HG03196 (cell line): ENCODE measurements at regions not wholly inside any gene's neighbourhood (a gene's known extent, or its start where the extent isn't known, plus 50 kb on each side); places are given as distances from the start of the nearest gene placed in this dataset.
A peak's percentile ranks its signal among the peaks of the same experiment; 100 is the strongest.
"Not testable (repeated sequence)": the region's sequence is repeated elsewhere in the genome, so short reads cannot be mapped to it uniquely, and the experiment has no call there.

Source experiments
- ATAC-seq: cut with Tn5 transposase; IDR thresholded peaks from one replicate; pipeline ENCODE4 v1.9.1; 2021; ENCODE audit not compliant: unreplicated experiment

DNA sequence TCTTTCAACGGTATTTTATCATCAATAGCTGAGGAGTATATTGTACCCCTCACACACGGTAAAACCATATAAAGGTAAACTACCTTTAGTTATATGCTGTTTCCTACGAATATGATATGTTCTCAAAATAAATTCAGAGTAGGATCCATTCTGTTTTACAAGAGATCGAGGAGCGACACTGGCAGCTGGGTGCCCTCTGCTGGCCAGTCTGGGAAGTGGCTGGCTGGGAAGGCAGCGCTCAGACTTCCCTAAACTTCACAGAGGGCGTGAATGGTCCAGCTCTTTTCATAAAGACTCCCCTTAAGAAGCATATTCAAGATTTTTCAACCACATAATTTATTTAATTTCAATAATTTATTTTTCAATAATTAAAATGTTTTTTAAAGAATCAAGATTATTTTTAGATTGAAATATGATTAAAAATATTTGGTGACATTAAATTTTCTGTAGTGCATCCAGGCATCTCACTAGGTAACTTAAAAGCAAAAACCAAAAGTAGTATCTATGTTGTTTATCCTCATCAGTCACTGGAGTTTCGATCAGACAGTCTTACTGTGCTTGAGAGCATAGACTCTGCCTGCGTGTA lies 187.5 kb upstream of the PDE10A start:
- ATAC-seq: peak; percentile 81

DNA sequence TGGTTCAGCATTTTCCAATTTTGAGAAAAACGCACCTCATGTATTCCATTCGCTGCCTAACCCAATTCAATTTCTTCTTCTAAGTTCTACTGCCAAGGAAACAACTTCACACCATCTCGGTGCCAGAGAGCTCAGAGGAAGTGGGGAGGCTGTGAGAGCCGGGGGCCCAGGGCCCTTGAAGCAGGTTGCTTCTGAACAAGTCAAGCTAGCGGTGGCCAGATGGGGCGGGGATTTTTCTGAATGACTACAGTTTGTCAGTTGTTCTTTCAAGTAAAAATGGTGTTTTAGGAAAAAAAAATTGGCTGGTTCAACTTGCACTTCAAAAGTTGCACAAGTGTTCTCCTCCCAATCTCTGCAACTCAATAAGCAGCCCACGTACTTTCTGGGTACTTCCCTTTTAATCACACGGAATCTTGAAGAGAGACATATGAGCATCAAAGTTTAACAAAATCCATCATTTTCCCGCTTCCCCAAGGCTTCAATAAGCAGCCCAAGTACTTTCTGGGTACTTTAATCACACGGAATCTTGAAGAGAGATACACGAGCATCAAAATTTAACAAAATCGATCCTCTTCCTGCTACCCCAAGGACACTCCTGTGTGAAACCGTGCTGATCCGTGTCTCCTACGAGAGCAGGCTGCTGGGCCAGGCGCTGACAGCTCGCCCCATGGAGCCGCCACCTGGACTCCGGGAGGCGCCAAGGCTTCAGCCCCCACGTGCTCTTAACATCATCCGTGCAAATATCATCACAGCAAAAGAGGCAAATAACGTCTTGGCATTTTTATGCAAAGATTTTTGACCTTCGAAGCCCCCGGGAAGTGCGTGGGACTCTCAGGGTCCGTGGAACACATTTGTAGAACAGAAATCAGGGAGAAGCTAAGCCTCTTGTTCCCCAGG lies 186.7 kb upstream of the PDE10A start:
- ATAC-seq: no peak

DNA sequence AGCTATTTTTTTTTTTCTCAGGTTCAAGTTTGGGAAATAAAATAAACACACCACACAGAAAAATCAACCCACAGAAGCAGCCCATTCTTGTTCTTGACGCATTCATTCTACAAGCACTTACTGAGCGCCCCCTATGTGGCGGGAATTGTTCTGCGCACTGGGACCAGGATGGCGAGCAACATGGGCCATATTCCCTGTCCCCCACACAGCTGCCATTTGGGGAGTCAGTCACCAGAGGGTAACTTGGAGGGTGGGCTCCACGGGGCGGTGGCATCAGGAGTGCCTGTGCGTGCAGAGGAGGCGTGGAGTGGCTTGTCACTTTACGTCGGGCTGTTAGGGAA lies 185.0 kb upstream of the PDE10A start:
- no peak for ATAC-seq

DNA sequence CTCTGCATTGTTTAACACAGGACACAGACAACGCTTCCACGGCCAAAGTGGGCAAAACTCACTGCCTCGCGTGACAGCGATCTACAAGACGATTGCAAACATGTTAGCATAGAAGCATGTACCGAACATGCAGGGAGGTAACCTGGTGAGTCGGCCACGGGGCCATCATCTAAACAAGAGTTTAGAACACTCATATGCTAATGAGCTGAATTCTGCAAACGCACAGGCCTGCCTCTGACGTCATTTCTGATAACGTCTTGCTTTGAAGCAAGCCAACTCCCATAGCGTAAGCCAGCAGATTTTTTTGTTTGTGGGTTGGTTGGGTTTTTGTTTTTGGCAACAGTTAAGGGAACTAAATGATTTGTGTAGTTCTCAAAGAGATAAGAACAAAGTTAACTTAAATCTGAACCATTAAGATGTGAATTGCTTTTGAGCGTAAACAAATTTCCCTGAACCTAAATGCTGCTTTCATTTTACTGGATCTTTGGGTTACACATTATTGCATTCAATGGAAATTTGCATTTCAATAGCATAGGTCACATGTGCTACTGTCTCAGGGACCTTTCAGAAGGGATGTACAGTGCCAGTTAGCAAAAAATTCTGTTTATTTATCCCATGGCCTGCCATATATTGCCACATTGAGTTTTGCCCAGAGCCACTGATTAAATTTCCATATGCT lies 184.5 kb upstream of the PDE10A start:
- ATAC-seq: no peak

DNA sequence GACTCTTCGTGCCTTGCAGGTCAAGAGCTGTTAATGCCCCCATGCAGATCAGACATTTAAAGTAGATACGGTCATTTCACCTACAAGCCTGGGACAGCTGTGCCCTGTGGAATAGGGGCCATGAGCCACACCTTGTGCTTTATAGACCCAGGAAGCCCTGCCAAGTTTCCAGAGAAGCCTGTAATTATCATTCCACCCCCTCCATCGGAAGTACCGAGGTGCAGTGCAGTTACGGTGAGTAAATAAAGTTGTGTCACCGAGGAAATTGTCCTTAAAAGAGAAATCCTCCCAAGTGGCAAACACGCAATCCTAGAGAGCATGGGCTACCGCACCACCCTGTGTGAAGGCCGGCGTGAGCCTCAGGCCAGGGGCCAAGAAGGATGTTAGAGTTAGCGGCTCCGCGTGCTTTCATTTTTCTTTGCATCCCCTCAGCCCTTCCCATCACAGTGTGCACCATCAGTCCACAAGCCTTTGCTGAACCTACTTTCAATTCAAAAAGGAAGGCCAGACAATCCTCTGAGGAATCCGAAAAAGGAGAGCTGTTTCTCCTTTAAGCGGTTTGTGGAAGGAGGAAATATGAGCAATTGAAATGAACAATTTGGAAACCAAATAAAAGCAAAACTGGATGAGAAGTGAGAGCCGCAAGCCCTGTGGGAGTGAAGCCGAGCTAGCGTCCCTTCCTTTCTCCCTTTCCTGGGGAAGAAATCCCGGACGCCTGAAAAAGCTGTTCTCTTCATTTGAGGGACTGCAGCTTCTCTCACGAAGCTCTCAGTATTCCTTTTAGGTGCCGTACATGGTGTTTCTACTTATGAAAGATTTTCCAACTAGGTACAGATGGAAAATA lies 183.3 kb upstream of the PDE10A start:
- no peak for ATAC-seq

DNA sequence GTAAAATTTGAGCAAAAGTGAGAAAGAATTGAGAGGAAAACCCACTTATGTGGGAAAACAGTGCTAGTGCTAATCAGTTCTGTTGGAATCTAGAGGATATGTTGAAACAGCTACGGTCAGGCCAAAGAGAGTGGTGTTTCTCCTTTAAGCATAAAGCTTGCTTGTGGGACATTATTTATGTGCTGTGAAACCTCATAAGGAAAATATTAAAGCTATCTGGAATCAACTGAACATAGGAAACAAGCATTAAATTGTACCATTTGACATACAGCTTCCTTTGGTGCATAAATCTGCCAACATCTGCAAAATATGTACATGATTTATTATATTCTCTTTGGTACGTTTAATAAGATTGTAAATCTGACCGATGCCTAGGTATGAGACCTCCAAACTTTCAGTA lies 182.5 kb upstream of the PDE10A start:
- no peak for ATAC-seq

DNA sequence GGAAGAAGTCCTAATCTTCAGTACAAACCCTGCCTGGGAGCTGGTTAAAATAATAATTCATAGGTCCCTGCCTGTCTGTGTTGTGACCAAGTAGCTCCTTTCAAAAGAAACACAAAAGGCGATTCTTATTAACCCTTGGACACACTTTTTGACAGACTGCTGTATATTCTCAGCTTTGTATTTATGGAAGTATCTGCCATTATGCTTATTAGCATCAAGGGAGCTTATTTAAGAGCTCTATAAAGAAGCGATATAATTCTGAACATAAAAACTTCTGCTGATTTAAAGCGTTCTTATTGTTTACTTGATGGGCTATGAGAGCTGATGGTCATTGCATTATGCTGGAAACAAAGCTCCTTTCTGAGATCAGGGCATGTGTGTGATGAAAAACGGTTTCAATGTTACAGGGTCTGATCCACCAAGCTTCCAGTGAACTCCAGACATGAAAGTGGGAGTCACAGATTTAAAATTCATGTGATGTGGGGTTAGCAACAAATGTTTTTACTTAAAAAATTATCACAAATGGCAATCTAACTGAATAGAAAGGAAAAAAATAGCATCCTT lies 181.8 kb upstream of the PDE10A start:
- ATAC-seq: no peak

DNA sequence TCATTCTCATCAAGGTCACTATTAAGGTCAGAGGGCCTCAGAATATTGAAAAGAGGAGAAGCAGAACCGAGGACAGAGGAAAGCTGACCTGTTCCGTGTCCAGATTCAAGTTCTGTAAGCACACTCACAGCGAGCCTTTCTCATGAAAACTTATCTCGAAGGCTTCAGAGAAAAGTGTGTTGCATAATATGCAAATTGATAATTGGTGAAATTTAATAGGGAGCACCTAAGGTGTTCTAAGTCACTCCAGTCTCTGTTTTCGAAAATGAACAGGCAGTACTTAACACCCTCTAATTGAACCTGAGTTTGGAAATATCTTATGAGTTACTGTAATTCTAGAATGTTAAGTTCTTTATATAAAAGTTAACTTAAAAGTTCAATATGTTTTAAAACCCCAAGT lies 181.2 kb upstream of the PDE10A start:
- ATAC-seq: no peak

DNA sequence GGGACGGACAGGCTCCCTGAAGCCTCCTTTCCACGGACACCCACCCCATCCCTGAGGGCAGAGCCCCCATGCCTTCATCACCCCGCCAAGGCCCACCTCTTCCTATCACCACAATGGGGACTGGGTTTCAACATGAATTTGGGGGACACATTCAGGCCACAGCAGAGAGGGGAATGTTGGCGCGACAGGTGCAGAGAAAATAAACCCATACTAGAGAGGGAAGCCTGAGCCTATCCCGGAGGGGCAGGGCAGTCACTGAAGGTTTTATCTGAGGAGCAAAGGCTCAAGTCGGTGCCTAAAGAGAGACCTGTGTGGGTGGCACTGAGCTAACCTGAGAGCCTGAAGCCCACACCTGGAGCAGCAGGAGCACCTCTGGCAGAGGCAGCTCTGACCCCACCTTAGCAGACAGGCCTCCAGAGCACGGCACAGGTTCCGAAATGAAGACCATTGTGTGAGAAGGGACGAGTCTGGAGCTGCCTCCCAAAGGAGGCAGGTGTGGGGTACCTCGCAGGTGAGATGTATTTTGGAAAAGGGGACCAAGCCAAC lies 180.6 kb upstream of the PDE10A start:
- no peak for ATAC-seq

DNA sequence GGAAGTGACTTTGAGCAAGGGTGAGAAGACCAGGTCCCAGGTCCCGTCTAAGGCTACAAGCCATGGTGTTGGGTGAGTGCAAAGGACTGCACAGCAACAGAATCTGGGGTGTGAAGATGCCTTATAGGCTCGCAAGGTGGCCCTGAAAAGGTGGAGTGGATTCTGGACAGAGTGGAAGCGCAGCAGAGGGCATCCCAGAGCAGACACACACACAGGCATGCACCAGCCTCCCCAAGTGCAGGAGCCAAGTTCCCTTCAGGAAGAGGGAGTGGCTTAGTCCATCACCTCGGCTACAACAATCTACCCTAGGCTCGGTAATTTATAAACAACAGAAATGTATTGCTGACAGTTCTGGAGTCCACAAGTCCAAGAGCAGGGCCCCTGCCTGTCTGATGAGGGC lies 180.1 kb upstream of the PDE10A start:
- ATAC-seq: no peak

DNA sequence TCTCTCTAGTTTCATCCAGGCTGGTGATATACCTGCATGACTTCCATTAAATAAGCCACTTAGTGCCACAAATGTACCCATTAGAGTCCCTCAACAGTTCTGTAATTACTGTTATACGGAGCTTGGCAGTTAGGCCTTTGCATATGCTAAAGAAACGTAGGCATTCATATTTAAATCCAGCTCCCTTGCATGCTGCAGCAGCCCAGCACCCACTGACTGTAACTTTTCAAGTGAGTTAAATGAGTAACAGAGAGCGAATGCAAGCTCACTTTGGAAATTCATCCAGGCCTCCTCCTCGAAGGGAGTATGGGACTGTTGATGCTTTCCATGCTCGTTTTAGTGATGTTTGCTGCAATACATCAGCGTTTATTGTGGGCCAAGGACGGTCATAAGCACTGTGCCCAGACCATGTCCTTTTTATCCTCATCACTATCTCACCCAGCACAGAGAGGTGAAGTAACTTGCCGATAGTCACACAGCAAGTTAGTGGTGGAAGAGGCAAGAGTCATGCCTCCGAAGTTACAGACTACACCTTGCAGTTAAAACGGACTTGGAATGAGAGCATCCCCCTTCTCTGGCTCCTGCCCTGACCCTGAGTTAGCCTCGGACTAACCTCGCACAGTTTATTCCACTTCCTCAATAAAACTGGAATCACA lies 179.4 kb upstream of the PDE10A start:
- no peak for ATAC-seq

DNA sequence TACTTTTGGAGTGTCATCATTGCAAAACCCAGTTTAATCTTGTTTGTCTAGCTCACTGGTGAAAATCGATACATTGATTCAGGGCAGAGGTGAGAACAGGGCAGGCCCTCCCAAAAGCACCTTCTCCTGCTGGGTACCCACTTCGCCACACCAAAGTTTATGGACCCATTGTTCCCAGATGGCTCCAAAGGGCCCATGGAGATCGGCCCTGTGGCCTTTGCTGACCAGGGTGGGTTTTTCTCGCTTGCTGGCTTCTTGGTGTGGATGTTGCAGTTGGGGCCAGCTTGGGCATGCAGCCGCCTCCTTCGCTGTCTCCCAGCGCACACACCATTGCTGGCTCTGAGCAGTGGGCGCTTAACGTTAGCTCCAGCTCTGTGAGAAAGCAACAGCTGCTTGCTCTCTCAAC lies 178.1 kb upstream of the PDE10A start:
- no peak for ATAC-seq

DNA sequence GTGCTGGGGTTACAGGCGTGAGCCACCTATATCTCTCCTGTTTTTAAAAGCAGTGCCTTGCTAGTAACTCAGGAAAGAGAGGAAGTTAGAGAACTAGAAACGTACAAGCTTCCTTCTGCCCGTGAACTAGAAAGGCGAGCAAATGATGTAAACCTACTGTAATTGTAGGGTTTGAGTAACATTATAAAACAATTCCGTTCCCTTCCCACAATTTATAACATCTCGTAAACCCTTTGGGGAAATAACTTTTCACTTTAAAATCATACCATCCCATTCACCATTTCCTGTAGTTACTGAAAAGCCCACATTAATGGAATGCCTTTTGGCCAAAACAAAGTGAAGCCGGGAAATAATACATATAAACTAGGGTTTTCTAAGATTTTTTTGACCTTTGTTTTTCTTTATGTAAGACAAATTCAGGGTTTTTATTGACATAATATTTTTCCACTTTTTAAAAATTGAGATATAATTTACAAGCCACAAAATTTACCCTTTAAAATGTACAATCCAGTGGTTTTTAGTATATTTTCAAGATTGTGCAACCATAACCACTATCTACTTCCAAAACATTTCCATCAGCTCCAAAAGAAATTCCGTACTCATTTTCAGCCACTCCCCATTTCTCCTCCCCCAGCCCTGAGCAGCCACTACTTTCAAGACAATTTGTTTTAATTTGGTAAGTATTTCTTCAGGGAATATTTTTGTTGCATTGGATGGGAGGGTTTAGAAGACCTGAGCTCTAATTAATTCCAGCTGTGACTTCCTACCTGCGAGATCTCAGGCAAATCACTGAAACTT lies 175.1 kb upstream of the PDE10A start:
- ATAC-seq: no peak

DNA sequence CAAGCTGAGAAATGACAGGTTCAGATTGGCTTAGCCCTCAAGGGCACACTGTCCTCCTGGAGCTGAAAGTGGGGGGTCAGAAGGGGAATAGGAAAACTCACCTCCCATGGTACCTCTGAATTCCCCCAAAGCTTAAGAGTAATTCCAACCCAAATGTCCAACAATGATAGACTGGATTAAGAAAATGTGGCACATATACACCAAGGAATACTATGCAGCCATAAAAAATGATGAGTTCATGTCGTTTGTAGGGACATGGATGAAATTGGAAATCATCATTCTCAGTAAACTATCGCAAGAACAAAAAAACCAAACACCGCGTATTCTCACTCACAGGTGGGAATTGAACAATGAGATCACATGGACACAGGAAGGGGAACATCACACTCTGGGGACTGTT lies 173.6 kb upstream of the PDE10A start:
- ATAC-seq: not testable (repeated sequence)

DNA sequence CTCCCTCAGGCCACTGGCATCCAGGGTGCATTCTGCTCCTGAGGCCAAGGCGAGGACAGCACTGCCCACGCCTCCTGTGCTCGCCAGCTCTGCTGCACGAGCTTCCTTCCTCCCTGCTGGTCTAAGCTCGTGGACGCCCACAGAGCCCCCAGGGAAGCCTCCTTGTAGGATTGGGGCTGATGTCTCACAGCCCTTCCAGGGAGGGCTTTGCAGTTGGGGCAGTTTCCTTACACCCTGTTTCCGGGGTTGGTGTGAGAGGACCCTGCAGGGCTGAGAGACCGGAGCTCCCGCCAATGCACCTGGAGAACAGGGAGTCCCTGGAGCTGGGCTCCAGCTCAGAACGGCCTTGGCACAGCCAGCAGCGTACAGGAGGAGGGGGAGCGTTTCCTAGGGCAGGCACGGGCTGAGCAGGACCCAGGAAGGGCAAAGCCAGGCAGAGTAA lies 172.4 kb upstream of the PDE10A start:
- ATAC-seq: no peak

DNA sequence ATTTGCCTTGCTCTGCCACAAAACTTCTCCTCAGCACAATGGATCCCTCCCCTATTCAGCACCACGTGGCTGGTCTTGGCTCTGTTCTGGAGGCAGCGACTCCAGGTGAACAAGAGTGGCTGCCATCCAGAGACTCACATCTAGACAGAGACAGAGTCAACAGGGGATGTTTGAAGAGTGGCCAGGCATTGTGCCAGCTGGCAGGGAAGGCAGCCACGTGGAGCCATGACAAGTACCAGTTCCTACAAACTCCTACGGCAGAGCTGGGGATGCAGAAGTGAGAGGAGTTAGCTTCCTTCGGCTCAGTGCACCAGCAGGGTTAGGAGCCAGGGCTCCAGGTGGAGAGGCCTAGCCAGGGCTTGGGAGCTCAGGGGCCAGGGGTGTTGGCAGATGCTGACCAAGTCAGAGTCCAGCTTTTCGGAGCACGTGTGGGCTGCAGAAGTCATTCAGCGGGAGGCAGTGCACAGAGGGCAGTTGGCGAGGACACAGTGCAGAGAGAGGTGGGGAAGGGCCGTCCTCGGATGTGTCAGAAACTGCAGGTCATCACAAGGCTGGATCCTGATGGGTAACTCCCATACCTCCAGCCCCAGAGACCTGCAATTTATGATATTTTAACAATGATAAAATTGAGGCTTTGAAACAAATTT lies 171.7 kb upstream of the PDE10A start:
- no peak for ATAC-seq

DNA sequence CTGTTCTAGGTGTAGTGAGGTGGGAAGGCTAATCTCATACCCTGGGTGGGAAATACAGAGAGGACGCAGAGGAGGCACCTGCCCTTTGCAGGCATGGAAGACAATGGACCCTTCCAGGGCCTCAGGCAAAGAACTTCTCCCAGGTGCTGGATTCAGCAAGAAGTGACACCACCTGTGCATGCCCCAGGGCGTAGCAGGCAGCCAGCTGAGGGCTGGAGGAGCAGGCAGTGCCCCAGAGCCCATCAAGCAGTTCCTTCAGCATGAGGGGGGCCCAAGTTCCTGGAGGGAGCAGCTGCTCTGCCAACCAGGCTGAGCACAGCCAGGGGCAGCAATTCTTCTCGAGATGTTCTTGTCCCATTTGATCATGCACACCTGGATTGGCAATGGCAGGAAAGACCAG lies 170.3 kb upstream of the PDE10A start:
- ATAC-seq: no peak

DNA sequence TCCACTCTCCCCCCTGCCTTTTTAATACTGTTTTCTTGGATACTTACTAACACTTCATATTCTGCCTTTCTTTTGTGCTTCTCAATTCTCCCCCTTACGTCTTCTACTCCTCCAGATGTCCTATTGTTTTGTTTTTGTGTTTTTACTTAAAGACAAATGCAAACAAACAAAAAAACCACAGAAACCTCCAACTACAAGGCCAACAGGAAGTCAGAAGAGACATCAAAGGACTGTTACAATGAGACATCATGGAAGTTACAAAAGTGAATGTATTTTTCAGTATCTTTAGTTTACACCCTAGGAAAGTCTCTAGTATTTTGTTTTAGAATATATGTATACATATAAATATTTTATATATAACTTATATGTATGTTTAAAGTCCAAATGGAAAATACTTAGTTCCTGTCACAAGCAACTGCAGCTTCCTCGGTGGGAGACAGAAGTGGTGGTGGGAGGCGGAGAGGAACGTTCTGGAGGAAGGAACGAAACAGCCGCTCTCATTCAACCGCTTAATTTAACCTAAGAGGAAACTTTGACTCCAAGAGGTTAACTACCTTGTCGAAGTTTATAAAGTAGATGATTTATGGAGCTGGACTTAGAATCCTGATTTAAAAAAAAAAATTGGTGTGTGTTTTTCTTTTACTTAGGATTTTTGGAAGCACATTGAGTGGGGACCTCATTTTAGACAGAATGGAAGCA lies 168.9 kb upstream of the PDE10A start:
- no peak for ATAC-seq
